Neuronal stem cell (in vitro differentiated cells): ENCODE measurements at regions not wholly inside any gene's neighbourhood (a gene's known extent, or its start where the extent isn't known, plus 50 kb on each side); places are given as distances from the start of the nearest gene placed in this dataset.

Source experiments
- DNase-seq: peaks from one replicate; pipeline ENCODE4 v3.0.0-alpha.2; 2013; ENCODE audit warnings: low spot score
- H2AFZ ChIP-seq: one replicate; pipeline ENCODE4 v1.6.1; 2013; ENCODE audit warnings: mild to moderate bottlenecking, low read length, inconsistent platforms
- H2AK5ac ChIP-seq: 2 replicates; pipeline ENCODE4 v1.6.1; 2013; ENCODE audit warnings: low read depth, mild to moderate bottlenecking, inconsistent platforms, low read length, moderate library complexity, mixed read lengths
- H2BK120ac ChIP-seq: 2 replicates; pipeline ENCODE4 v1.6.1; 2013; ENCODE audit warnings: low read depth, mild to moderate bottlenecking, inconsistent platforms, low read length, moderate library complexity, mixed read lengths
- H2BK12ac ChIP-seq: one replicate; pipeline ENCODE4 v1.6.1; 2013; ENCODE audit warnings: low read length, inconsistent platforms
- H2BK15ac ChIP-seq: 2 replicates; pipeline ENCODE4 v1.6.1; 2013; ENCODE audit warnings: mild to moderate bottlenecking, low read length, inconsistent platforms, mixed read lengths
- H2BK5ac ChIP-seq: one replicate; pipeline ENCODE4 v1.6.1; 2013; ENCODE audit warnings: inconsistent platforms, mild to moderate bottlenecking, low read length, moderate library complexity
- H3K14ac ChIP-seq: one replicate; pipeline ENCODE4 v1.6.1; 2013; ENCODE audit warnings: low read length, inconsistent platforms
- H3K18ac ChIP-seq: 2 replicates; pipeline ENCODE4 v1.6.1; 2013; ENCODE audit warnings: low read length, inconsistent platforms
- H3K23ac ChIP-seq: 2 replicates; pipeline ENCODE4 v1.6.1; 2013; ENCODE audit warnings: low read depth, mild to moderate bottlenecking, mixed read lengths, low read length, inconsistent platforms; ENCODE audit not compliant: poor library complexity
- H3K27ac ChIP-seq: replicated peaks from 3 replicates; pipeline ENCODE4 v1.5.1; 2013; ENCODE audit warnings: low read length, inconsistent platforms
- H3K27me3 ChIP-seq, 3 experiments: 2 replicates each; pipeline ENCODE4 v1.6.1; 2013; ENCODE audit warnings: low read length in 3 of 3, mild to moderate bottlenecking in 2 of 3, inconsistent platforms in 1 of 3, low read depth in 1 of 3, mixed read lengths in 1 of 3, moderate library complexity in 1 of 3; ENCODE audit not compliant: control insufficient read depth in 3 of 3, insufficient read depth in 3 of 3
- H3K36me3 ChIP-seq, 2 donors: replicated peaks in 1 of 2; 2 replicates each; pipeline ENCODE4 v1.6.1; 2013; ENCODE audit warnings: low read length in 2 of 2; ENCODE audit not compliant: control insufficient read depth in 2 of 2, insufficient read depth in 2 of 2
- H3K4ac ChIP-seq: 2 replicates; pipeline ENCODE4 v1.6.1; 2013; ENCODE audit warnings: inconsistent platforms, mild to moderate bottlenecking, low read length, moderate library complexity
- H3K4me1 ChIP-seq, 2 donors: 1 replicate in 1 of 2; 2 replicates in 1 of 2; pipeline ENCODE4 v1.6.1; 2013; ENCODE audit warnings: low read length in 2 of 2, low read depth in 1 of 2; ENCODE audit not compliant: control insufficient read depth in 2 of 2, insufficient read depth in 1 of 2
- H3K4me2 ChIP-seq: one replicate; pipeline ENCODE4 v1.6.1; 2013; ENCODE audit warnings: mild to moderate bottlenecking, low read length, inconsistent platforms; ENCODE audit not compliant: insufficient read depth, poor library complexity, severe bottlenecking
- H3K4me3 ChIP-seq, 2 donors: 2 replicates each; pipeline ENCODE4 v1.5.1; 2013; ENCODE audit warnings: low read length in 2 of 2, mild to moderate bottlenecking in 2 of 2, inconsistent platforms in 1 of 2, moderate library complexity in 1 of 2
- H3K79me1 ChIP-seq: one replicate; pipeline ENCODE4 v1.6.1; 2013; ENCODE audit warnings: low read depth, mild to moderate bottlenecking, inconsistent platforms, low read length, moderate library complexity
- H3K9ac ChIP-seq: one replicate; pipeline ENCODE4 v1.6.1; 2013; ENCODE audit warnings: mild to moderate bottlenecking, low read depth, low read length, inconsistent platforms; ENCODE audit not compliant: poor library complexity
- H3K9me3 ChIP-seq, 2 donors: replicated peaks in 1 of 2; 2 replicates each; pipeline versions ENCODE3 to v1.6.1; 2013; ENCODE audit warnings: low read length in 2 of 2, mild to moderate bottlenecking in 2 of 2, inconsistent platforms in 1 of 2, low read depth in 1 of 2, mixed read lengths in 1 of 2, moderate library complexity in 1 of 2; ENCODE audit not compliant: control insufficient read depth in 2 of 2, insufficient read depth in 1 of 2
- H4K8ac ChIP-seq: one replicate; pipeline ENCODE4 v1.6.1; 2013; ENCODE audit warnings: low read depth, mild to moderate bottlenecking, inconsistent platforms, low read length, moderate library complexity
- H4K91ac ChIP-seq: one replicate; pipeline ENCODE4 v1.6.1; 2013; ENCODE audit warnings: low read length, low read depth, mild to moderate bottlenecking, inconsistent platforms; ENCODE audit not compliant: poor library complexity
- WGBS, 2 donors: extraction: QIAGEN DNeasy Blood & Tissue Kit; methylation state at CpG; one replicate each; pipeline ENCODE4 v1.1.7; 2013; ENCODE audit warnings: missing lambda C conversion rate in 2 of 2, mixed read lengths in 1 of 2; ENCODE audit not compliant: insufficient read length in 2 of 2, insufficient replicate concordance in 1 of 2; ENCODE audit errors: extremely low coverage in 2 of 2; 5-methylcytosine and 5-hydroxymethylcytosine counted together

DNA sequence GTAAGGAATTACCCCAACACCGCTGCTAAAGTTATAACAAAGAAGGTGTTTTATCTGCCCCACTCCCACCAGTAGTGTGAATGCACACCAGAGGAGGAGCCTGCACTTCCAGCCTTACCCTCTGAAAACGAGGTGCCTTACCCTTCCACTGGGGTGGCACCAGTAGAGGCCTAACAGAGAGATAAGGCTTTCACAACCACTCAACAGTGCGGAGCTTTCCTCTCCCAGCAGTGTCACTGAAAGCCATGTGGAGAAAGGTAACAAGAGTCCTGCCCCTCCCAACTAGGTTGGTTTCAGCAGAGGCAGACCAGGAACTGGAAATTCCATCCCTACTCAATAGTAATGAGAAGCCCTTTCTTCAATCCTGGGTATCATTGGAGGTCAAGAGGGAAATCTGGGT, 539.2 kb downstream of the VGLL3 start:
- no peak overlapping the region for H4K8ac ChIP-seq
- H2AFZ ChIP-seq: no peak overlapping the region
- H3K4me3 ChIP-seq: no peak overlapping the region
- H2BK15ac ChIP-seq: no peak overlapping the region
- H3K4me1 ChIP-seq: no peaks in the 10 kb centered on the region
- no peak overlapping the region for H3K9ac ChIP-seq
- no peak overlapping the region for H3K4ac ChIP-seq
- no peak overlapping the region for H3K18ac ChIP-seq
- DNase-seq: no peak
- no peaks in the 10 kb centered on the region for H3K27me3 ChIP-seq
- no peak overlapping the region for H3K23ac ChIP-seq
- no peak overlapping the region for H3K4me2 ChIP-seq
- H3K36me3 ChIP-seq: no peaks in the 10 kb centered on the region
- H2BK120ac ChIP-seq: no peak overlapping the region
- no peak overlapping the region for H4K91ac ChIP-seq
- no peak overlapping the region for H2BK12ac ChIP-seq
- no peaks in the 10 kb centered on the region for H3K9me3 ChIP-seq
- H3K27ac ChIP-seq: no peak overlapping the region
- H2BK5ac ChIP-seq: no peak overlapping the region
- no peaks in the 10 kb centered on the region for H3K79me1 ChIP-seq
- H2AK5ac ChIP-seq: no peak overlapping the region
- no peak overlapping the region for H3K14ac ChIP-seq
- WGBS, 2 donors: no CpG with 5 or more reads among the region's 3 CpGs

DNA sequence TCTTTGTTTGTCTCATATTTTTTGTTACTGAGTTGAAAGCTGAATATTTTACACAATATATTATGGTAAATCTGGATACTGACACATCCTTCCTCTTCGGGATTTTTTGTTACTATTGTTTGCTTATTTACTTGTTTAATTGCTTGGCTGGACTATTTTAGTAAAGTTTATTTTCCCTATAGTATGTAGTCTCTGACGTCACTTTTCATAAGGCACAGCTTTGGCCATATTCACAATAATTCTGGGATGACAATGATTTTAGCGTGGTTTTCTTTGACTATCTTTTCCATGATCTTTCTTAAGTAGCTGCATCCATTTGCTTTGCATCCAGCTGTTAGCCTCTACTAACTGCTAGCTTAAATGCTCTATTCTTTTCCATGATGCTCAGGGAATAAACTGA, 552.4 kb downstream of the VGLL3 start:
- H3K23ac ChIP-seq: no peak overlapping the region
- no peak overlapping the region for H4K8ac ChIP-seq
- H2BK120ac ChIP-seq: no peak overlapping the region
- no peaks in the 10 kb centered on the region for H3K4me1 ChIP-seq
- H3K79me1 ChIP-seq: no peaks in the 10 kb centered on the region
- no peak overlapping the region for H3K14ac ChIP-seq
- no peak for DNase-seq
- no peak overlapping the region for H3K4me2 ChIP-seq
- H3K18ac ChIP-seq: no peak overlapping the region
- H2BK5ac ChIP-seq: no peak overlapping the region
- no peak overlapping the region for H3K27ac ChIP-seq
- H2AK5ac ChIP-seq: no peak overlapping the region
- no CpG with 5 or more reads among the region's 3 CpGs for WGBS, 2 donors
- no peak overlapping the region for H2AFZ ChIP-seq
- no peak overlapping the region for H3K4ac ChIP-seq
- H3K9me3 ChIP-seq: no peaks in the 10 kb centered on the region
- no peak overlapping the region for H4K91ac ChIP-seq
- H2BK15ac ChIP-seq: no peak overlapping the region
- no peaks in the 10 kb centered on the region for H3K27me3 ChIP-seq
- H3K9ac ChIP-seq: no peak overlapping the region
- no peak overlapping the region for H2BK12ac ChIP-seq
- no peak overlapping the region for H3K4me3 ChIP-seq
- no peaks in the 10 kb centered on the region for H3K36me3 ChIP-seq

DNA sequence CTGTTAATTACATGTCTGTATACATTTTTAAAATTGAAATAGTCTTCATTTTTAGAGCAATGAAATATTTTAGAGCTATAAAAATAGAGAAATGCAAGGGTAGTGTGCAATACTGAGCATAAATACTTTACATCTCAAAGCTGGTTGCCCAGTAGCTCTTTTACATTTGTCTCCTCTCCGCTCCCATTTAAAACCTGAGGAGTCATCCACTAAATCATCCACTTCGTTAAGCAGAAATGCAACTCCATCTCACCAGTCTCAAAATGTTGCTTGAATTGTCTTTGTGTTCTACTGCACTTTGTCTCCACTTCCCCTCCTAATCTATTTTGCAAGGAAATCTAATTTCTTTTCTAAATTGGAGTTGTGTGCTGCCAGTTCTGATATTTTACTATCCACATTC, 563.6 kb downstream of the VGLL3 start:
- no peak overlapping the region for H3K14ac ChIP-seq
- no peak overlapping the region for H3K18ac ChIP-seq
- no peaks in the 10 kb centered on the region for H3K36me3 ChIP-seq
- H3K4ac ChIP-seq: no peak overlapping the region
- H2BK5ac ChIP-seq: no peak overlapping the region
- no peaks in the 10 kb centered on the region for H3K9me3 ChIP-seq
- H3K4me2 ChIP-seq: no peak overlapping the region
- no peaks in the 10 kb centered on the region for H3K4me1 ChIP-seq
- H3K27me3 ChIP-seq: no peaks in the 10 kb centered on the region
- H2BK120ac ChIP-seq: no peak overlapping the region
- H3K4me3 ChIP-seq: no peak overlapping the region
- no peak overlapping the region for H4K8ac ChIP-seq
- no peak overlapping the region for H2BK15ac ChIP-seq
- DNase-seq: no peak
- no peak overlapping the region for H2AK5ac ChIP-seq
- H3K79me1 ChIP-seq: no peaks in the 10 kb centered on the region
- no peak overlapping the region for H3K23ac ChIP-seq
- no peak overlapping the region for H3K27ac ChIP-seq
- H2BK12ac ChIP-seq: no peak overlapping the region
- H3K9ac ChIP-seq: no peak overlapping the region
- H4K91ac ChIP-seq: no peak overlapping the region
- WGBS, 2 donors: no CpG with 5 or more reads among the region's 2 CpGs
- no peak overlapping the region for H2AFZ ChIP-seq

DNA sequence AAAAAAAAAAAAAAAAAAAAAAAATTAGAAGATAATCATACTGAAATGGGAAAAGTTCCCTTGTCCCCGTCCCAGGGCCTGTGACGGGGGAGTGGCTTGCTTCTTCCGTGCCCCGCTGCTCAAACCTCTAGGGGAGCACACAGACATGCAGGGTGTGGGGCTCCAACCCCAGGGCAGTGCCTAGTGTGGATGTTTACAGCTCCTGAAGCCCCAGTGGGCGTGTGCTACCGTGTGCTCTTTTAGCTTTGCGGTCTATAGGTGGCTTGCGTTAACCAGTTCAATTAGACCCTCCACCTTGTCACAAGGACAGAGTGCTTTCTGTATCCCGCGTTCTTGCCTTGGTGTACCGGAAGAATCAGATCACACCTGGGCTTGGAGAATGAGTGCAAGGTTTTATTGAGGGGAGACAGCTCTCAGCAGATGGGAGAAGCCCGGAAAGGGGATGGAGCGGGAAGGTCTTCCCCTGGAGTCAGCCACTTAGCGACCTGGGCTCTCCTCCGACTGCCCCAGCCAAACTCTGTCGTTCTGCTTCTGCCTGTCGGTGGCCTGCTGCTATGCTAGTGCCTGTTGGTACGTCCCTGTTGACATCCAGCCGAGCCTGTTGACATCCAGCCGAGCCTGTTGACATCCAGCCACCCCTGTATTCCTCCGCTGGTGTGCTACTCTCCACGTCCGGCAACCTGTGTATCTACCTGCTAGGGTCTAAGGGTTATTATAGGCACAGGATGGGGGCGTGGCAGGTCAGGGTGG, 569.8 kb downstream of the VGLL3 start:
- no peak overlapping the region for H3K27ac ChIP-seq
- H2AK5ac ChIP-seq: no peak overlapping the region
- H3K4me2 ChIP-seq: peak overlapping the region; percentile 18
- H3K23ac ChIP-seq: no peak overlapping the region
- no peak overlapping the region for H4K8ac ChIP-seq
- no CpG with 5 or more reads among the region's 24 CpGs for WGBS, 2 donors
- no peak overlapping the region for H2BK15ac ChIP-seq
- H3K9ac ChIP-seq: no peak overlapping the region
- no peak overlapping the region for H3K14ac ChIP-seq
- DNase-seq: no peak
- H2BK120ac ChIP-seq: no peak overlapping the region
- H2BK5ac ChIP-seq: no peak overlapping the region
- H3K36me3 ChIP-seq: no peaks in the 10 kb centered on the region
- no peak overlapping the region for H2AFZ ChIP-seq
- no peak overlapping the region for H3K4ac ChIP-seq
- H4K91ac ChIP-seq: no peak overlapping the region
- H3K4me3 ChIP-seq: peak overlapping the region in 1 of 2 donors; percentile 25
- no peaks in the 10 kb centered on the region for H3K9me3 ChIP-seq
- no peaks in the 10 kb centered on the region for H3K27me3 ChIP-seq
- H3K4me1 ChIP-seq: no peaks in the 10 kb centered on the region
- H2BK12ac ChIP-seq: no peak overlapping the region
- no peaks in the 10 kb centered on the region for H3K79me1 ChIP-seq
- no peak overlapping the region for H3K18ac ChIP-seq
